IMR-90 (cell line): ENCODE measurements at regions not wholly inside any gene's neighbourhood (a gene's known extent, or its start where the extent isn't known, plus 50 kb on each side); places are given as distances from the start of the nearest gene placed in this dataset.

Experiments
- CEBPB ChIP-seq: IDR thresholded peaks from 2 replicates; pipeline ENCODE4 v1.6.1; 2012; ENCODE audit warnings: low read depth, low read length, improper control_type of control experiment
- CHD1 ChIP-seq: IDR thresholded peaks from 2 replicates; pipeline ENCODE4 v1.6.1; 2012; ENCODE audit warnings: low read depth, low read length, improper control_type of control experiment
- FOS ChIP-seq: fragments of 150-350 bp; IDR thresholded peaks from 2 replicates; pipeline ENCODE4 v1.6.1; 2016; ENCODE audit warnings: low read depth, low read length
- MAZ ChIP-seq: IDR thresholded peaks from 2 replicates; pipeline ENCODE4 v1.6.1; 2012; ENCODE audit warnings: low read depth, mild to moderate bottlenecking, low read length, improper control_type of control experiment, moderate library complexity, borderline replicate concordance
- MXI1 ChIP-seq: IDR thresholded peaks from 2 replicates; pipeline ENCODE4 v1.6.1; 2012; ENCODE audit warnings: low read depth, mild to moderate bottlenecking, low read length, moderate library complexity, borderline replicate concordance
- NFE2L2 ChIP-seq: fragments of 150-350 bp; IDR thresholded peaks from 2 replicates; pipeline ENCODE4 v1.6.1; 2016; ENCODE audit warnings: low read depth, mild to moderate bottlenecking, low read length
- POLR2A ChIP-seq: IDR thresholded peaks from 2 replicates; pipeline ENCODE4 v1.6.1; 2012; ENCODE audit warnings: mild to moderate bottlenecking, low read depth, low read length
- RAD21 ChIP-seq: IDR thresholded peaks from 2 replicates; pipeline ENCODE4 v1.6.1; 2012; ENCODE audit warnings: low read length, improper control_type of control experiment
- RCOR1 ChIP-seq: IDR thresholded peaks from 2 replicates; pipeline ENCODE4 v1.6.1; 2012; ENCODE audit warnings: mild to moderate bottlenecking, low read length, improper control_type of control experiment; ENCODE audit not compliant: insufficient replicate concordance
- RFX5 ChIP-seq: IDR thresholded peaks from 2 replicates; pipeline ENCODE4 v1.8.0; 2012; ENCODE audit warnings: low read depth, mild to moderate bottlenecking, low read length, moderate library complexity
- SMC3 ChIP-seq: fragments of 150-350 bp; IDR thresholded peaks from 2 replicates; pipeline ENCODE4 v1.6.1; 2016; ENCODE audit warnings: low read depth, mild to moderate bottlenecking, antibody characterized with exemption, low read length, moderate library complexity
- TF ChIP-seq, protein P1 (sequence below): conservative IDR thresholded peaks from 2 replicates; pipeline ENCODE4 v1.5.1; 2012; ENCODE audit warnings: mild to moderate bottlenecking, low read depth, low read length, improper control_type of control experiment
- TF ChIP-seq, protein P2 (sequence below): fragments of 150-350 bp; IDR thresholded peaks from 2 replicates; pipeline ENCODE4 v1.6.1; 2017; ENCODE audit warnings: mild to moderate bottlenecking, antibody characterized with exemption, low read length, low read depth

DNA sequence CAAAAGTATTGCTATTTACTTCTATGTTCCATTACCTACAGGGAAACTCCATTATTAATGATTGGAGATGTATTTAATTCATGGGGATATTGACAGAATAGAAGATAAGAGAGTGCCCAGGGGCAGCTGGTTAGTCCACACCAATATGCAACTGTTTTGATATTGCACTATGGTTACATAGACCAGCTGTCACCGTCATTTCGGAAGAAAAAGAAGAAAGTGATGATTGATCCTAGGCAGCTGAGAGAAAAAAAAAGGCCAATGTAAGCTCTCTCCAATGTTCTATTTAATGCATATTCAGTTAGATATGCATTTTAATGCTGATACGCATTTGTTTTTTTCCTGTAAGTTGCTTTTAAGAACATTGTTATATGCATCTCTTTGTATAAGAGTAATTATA lies 1367.2 kb downstream of the KCNT2 start:
- TF ChIP-seq RCOR1 (no peak), POLR2A (no peak), CEBPB (no peak), MAZ (no peak), FOS (no peak), RAD21 (no peak), CHD1 (no peak), MXI1 (no peak), RFX5 (no peak), SMC3 (no peak), NFE2L2 (no peak)
- TF ChIP-seq, protein P1, sequence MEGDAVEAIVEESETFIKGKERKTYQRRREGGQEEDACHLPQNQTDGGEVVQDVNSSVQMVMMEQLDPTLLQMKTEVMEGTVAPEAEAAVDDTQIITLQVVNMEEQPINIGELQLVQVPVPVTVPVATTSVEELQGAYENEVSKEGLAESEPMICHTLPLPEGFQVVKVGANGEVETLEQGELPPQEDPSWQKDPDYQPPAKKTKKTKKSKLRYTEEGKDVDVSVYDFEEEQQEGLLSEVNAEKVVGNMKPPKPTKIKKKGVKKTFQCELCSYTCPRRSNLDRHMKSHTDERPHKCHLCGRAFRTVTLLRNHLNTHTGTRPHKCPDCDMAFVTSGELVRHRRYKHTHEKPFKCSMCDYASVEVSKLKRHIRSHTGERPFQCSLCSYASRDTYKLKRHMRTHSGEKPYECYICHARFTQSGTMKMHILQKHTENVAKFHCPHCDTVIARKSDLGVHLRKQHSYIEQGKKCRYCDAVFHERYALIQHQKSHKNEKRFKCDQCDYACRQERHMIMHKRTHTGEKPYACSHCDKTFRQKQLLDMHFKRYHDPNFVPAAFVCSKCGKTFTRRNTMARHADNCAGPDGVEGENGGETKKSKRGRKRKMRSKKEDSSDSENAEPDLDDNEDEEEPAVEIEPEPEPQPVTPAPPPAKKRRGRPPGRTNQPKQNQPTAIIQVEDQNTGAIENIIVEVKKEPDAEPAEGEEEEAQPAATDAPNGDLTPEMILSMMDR: no peak
- TF ChIP-seq, protein P2, sequence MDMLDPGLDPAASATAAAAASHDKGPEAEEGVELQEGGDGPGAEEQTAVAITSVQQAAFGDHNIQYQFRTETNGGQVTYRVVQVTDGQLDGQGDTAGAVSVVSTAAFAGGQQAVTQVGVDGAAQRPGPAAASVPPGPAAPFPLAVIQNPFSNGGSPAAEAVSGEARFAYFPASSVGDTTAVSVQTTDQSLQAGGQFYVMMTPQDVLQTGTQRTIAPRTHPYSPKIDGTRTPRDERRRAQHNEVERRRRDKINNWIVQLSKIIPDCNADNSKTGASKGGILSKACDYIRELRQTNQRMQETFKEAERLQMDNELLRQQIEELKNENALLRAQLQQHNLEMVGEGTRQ: no peak
